ENCODE measurements at regions not wholly inside any gene's neighbourhood (a gene's known extent, or its start where the extent isn't known, plus 50 kb on each side); places are given as distances from the start of the nearest gene placed in this dataset.

GRCh38 chr13:56865416-56865815 lies 275.3 kb upstream of the PRR20A start:
- no peak overlapping the region for H2AFZ ChIP-seq
- no peaks in the 10 kb centered on the region for H3K9me3 ChIP-seq (ENCODE audit: low read depth)
- no peak for TF ChIP-seq EZH2 (IDR thresholded peaks at IDR 0.05; ENCODE audit: borderline replicate concordance)
- no peak for TF ChIP-seq EZH2phosphoT487 (IDR thresholded peaks at IDR 0.05; ENCODE audit: low read depth, severe bottlenecking, unreplicated experiment)
- TF ChIP-seq CTCF (IDR thresholded peaks at IDR 0.05; ENCODE audit: poor library complexity): no peak
- DNase-seq (ENCODE audit: low spot score): no peak
- no peaks in the 10 kb centered on the region for H3K36me3 ChIP-seq (replicated peaks; ENCODE audit: insufficient read depth, low read depth)
- no peak overlapping the region for H3K4me3 ChIP-seq
- no peaks in the 10 kb centered on the region for H3K79me2 ChIP-seq
- no peaks in the 10 kb centered on the region for H3K27me3 ChIP-seq
- H3K4me1 ChIP-seq (ENCODE audit: insufficient read depth): no peaks in the 10 kb centered on the region
- no peaks in the 10 kb centered on the region for H4K20me1 ChIP-seq (ENCODE audit: insufficient read depth, poor library complexity, severe bottlenecking)
- no peak overlapping the region for H3K27ac ChIP-seq
- WGBS (ENCODE audit: low lambda C conversion rate, missing lambda C conversion rate): 67% methylated on average over 1 of the region's 1 CpG
- no peak overlapping the region for H3K4me2 ChIP-seq
- H3K9me2 ChIP-seq (replicated peaks; ENCODE audit: insufficient read depth): no peaks in the 10 kb centered on the region

- no peaks in the 10 kb centered on the region for H3K9me2 ChIP-seq (replicated peaks; ENCODE audit: insufficient read depth)
- no peak overlapping the region for H3K4me2 ChIP-seq
- WGBS (ENCODE audit: low lambda C conversion rate, missing lambda C conversion rate): 97% methylated on average over 2 of the region's 4 CpGs
- H2AFZ ChIP-seq: no peak overlapping the region
- no peak overlapping the region for H3K4me3 ChIP-seq
- no peaks in the 10 kb centered on the region for H3K36me3 ChIP-seq (replicated peaks; ENCODE audit: insufficient read depth, low read depth)
- no peaks in the 10 kb centered on the region for H4K20me1 ChIP-seq (ENCODE audit: insufficient read depth, poor library complexity, severe bottlenecking)
- H3K79me2 ChIP-seq: no peaks in the 10 kb centered on the region
- no peaks in the 10 kb centered on the region for H3K4me1 ChIP-seq (ENCODE audit: insufficient read depth)
- H3K9me3 ChIP-seq (ENCODE audit: low read depth): no peaks in the 10 kb centered on the region
- no peak for DNase-seq (ENCODE audit: low spot score)
- no peaks in the 10 kb centered on the region for H3K27me3 ChIP-seq
- H3K27ac ChIP-seq: no peak overlapping the region
- TF ChIP-seq CTCF (IDR thresholded peaks at IDR 0.05; ENCODE audit: poor library complexity) (no peak), EZH2phosphoT487 (IDR thresholded peaks at IDR 0.05; ENCODE audit: low read depth, severe bottlenecking, unreplicated experiment) (no peak), EZH2 (IDR thresholded peaks at IDR 0.05; ENCODE audit: borderline replicate concordance) (no peak)
These were observed 271.0 kb upstream of the PRR20A start for GRCh38 chr13:56869671-56870070.

GRCh38 chr13:56886398-56886797 lies 254.3 kb upstream of the PRR20A start:
- WGBS (ENCODE audit: low lambda C conversion rate, missing lambda C conversion rate): 82% methylated on average over 10 of the region's 10 CpGs
- H3K27me3 ChIP-seq: no peaks in the 10 kb centered on the region
- H3K4me1 ChIP-seq (ENCODE audit: insufficient read depth): no peaks in the 10 kb centered on the region
- no peak overlapping the region for H2AFZ ChIP-seq
- DNase-seq (ENCODE audit: low spot score): no peak
- H3K4me3 ChIP-seq: no peak overlapping the region
- no peaks in the 10 kb centered on the region for H3K79me2 ChIP-seq
- H3K9me3 ChIP-seq (ENCODE audit: low read depth): no peaks in the 10 kb centered on the region
- no peak overlapping the region for H3K27ac ChIP-seq
- no peaks in the 10 kb centered on the region for H3K36me3 ChIP-seq (replicated peaks; ENCODE audit: insufficient read depth, low read depth)
- H3K4me2 ChIP-seq: no peak overlapping the region
- H4K20me1 ChIP-seq (ENCODE audit: insufficient read depth, poor library complexity, severe bottlenecking): no peaks in the 10 kb centered on the region
- TF ChIP-seq EZH2 (IDR thresholded peaks at IDR 0.05; ENCODE audit: borderline replicate concordance): no peak
- no peak for TF ChIP-seq EZH2phosphoT487 (IDR thresholded peaks at IDR 0.05; ENCODE audit: low read depth, severe bottlenecking, unreplicated experiment)
- no peak for TF ChIP-seq CTCF (IDR thresholded peaks at IDR 0.05; ENCODE audit: poor library complexity)
- H3K9me2 ChIP-seq (replicated peaks; ENCODE audit: insufficient read depth): no peaks in the 10 kb centered on the region

- WGBS (ENCODE audit: low lambda C conversion rate, missing lambda C conversion rate): 87% methylated on average over 2 of the region's 2 CpGs
- no peaks in the 10 kb centered on the region for H4K20me1 ChIP-seq (ENCODE audit: insufficient read depth, poor library complexity, severe bottlenecking)
- no peaks in the 10 kb centered on the region for H3K4me1 ChIP-seq (ENCODE audit: insufficient read depth)
- H3K27ac ChIP-seq: no peak overlapping the region
- H2AFZ ChIP-seq: no peak overlapping the region
- H3K27me3 ChIP-seq: no peaks in the 10 kb centered on the region
- no peak overlapping the region for H3K4me3 ChIP-seq
- H3K4me2 ChIP-seq: no peak overlapping the region
- no peaks in the 10 kb centered on the region for H3K9me2 ChIP-seq (replicated peaks; ENCODE audit: insufficient read depth)
- no peaks in the 10 kb centered on the region for H3K9me3 ChIP-seq (ENCODE audit: low read depth)
- no peak for DNase-seq (ENCODE audit: low spot score)
- no peaks in the 10 kb centered on the region for H3K79me2 ChIP-seq
- no peak for TF ChIP-seq EZH2 (IDR thresholded peaks at IDR 0.05; ENCODE audit: borderline replicate concordance)
- TF ChIP-seq CTCF (IDR thresholded peaks at IDR 0.05; ENCODE audit: poor library complexity): no peak
- H3K36me3 ChIP-seq (replicated peaks; ENCODE audit: insufficient read depth, low read depth): no peaks in the 10 kb centered on the region
These were observed 252.3 kb upstream of the PRR20A start for GRCh38 chr13:56888455-56888854.

Data from hepatocyte (in vitro differentiated cells).